ENCODE measurements at regions not wholly inside any gene's neighbourhood (a gene's known extent, or its start where the extent isn't known, plus 50 kb on each side); places are given as distances from the start of the nearest gene placed in this dataset.
"Not testable (repeated sequence)": the region's sequence is repeated elsewhere in the genome, so short reads cannot be mapped to it uniquely, and the experiment has no call there.

- DNase-seq (ENCODE audit: extremely low spot score, unreplicated experiment) = no peak
- no peak for TF ChIP-seq CTCF (conservative IDR thresholded peaks at IDR 0.05)
- Mint-ChIP-seq H3K27me3 (peaks cover 7% of the 10 kb centered on the region), H3K36me3 (no peaks in the 10 kb centered on the region), H3K27ac (no peak overlapping the region), H3K4me1 (ENCODE audit: unreplicated experiment) (peaks cover 27% of the 10 kb centered on the region), H3K4me3 (no peak overlapping the region), H3K9me3 (no peaks in the 10 kb centered on the region)
These were observed 315.6 kb upstream of the IL12A start for GRCh38 chr3:159672728-159673688.

DNA sequence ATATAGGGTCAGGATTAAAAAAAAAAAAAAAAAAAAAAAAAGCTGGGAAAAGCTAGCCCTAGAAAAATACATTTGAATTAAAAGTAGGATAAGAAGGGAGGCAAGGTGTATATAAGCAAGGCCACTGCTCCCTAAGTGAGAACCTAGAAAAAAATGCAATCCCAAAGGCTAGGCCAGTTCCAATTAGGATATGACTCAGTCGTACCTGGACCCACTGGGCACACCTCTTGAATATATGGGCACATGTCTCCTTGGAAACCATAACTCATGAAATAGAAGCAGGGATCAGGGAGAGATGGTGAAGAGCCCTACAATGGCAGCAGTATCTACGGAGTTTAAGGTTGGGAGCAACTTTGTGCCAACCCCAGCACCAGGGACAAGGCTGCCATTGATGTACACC is 314.1 kb upstream of the IL12A start:
- H3K36me3 Mint-ChIP-seq = no peaks in the 10 kb centered on the region
- peaks cover 19% of the 10 kb centered on the region for H3K4me1 Mint-ChIP-seq (ENCODE audit: unreplicated experiment)
- no peak for DNase-seq (ENCODE audit: extremely low spot score, unreplicated experiment)
- H3K27me3 Mint-ChIP-seq = peaks cover 7% of the 10 kb centered on the region
- H3K9me3 Mint-ChIP-seq = no peaks in the 10 kb centered on the region
- no peak for TF ChIP-seq CTCF (conservative IDR thresholded peaks at IDR 0.05)
- H3K27ac Mint-ChIP-seq = no peak overlapping the region
- no peak overlapping the region for H3K4me3 Mint-ChIP-seq

- no peaks in the 10 kb centered on the region for H3K9me3 Mint-ChIP-seq
These were observed 313.4 kb upstream of the IL12A start for GRCh38 chr3:159675285-159675684.

GRCh38 chr3:159679900-159680299 is 308.7 kb upstream of the IL12A start:
- Mint-ChIP-seq H3K4me3 (no peak overlapping the region), H3K27ac (no peak overlapping the region), H3K9me3 (no peaks in the 10 kb centered on the region), H3K27me3 (peaks cover 4% of the 10 kb centered on the region), H3K36me3 (no peaks in the 10 kb centered on the region), H3K4me1 (ENCODE audit: unreplicated experiment) (no peaks in the 10 kb centered on the region)
- TF ChIP-seq CTCF (conservative IDR thresholded peaks at IDR 0.05) = no peak
- no peak for DNase-seq (ENCODE audit: extremely low spot score, unreplicated experiment)

More at GRCh38 chr3:159675285-159675684, 313.4 kb upstream of the IL12A start:
- Mint-ChIP-seq H3K4me1 (ENCODE audit: unreplicated experiment) (peaks cover 12% of the 10 kb centered on the region), H3K27ac (no peak overlapping the region), H3K36me3 (no peaks in the 10 kb centered on the region), H3K27me3 (peaks cover 7% of the 10 kb centered on the region), H3K4me3 (no peak overlapping the region)
- TF ChIP-seq CTCF (conservative IDR thresholded peaks at IDR 0.05) = no peak
- DNase-seq (ENCODE audit: extremely low spot score, unreplicated experiment) = no peak

- H3K27me3 Mint-ChIP-seq; H3K27ac Mint-ChIP-seq; H3K4me3 Mint-ChIP-seq; DNase-seq (ENCODE audit: extremely low spot score, unreplicated experiment); H3K9me3 Mint-ChIP-seq; H3K36me3 Mint-ChIP-seq; H3K4me1 Mint-ChIP-seq (ENCODE audit: unreplicated experiment): not testable (repeated sequence)
These were observed 306.9 kb upstream of the IL12A start for GRCh38 chr3:159681717-159682116.

GRCh38 chr3:159685801-159686200 is 302.8 kb upstream of the IL12A start:
- no peaks in the 10 kb centered on the region for H3K9me3 Mint-ChIP-seq
- no peak for DNase-seq (ENCODE audit: extremely low spot score, unreplicated experiment)
- peaks cover 11% of the 10 kb centered on the region for H3K27me3 Mint-ChIP-seq
- no peaks in the 10 kb centered on the region for H3K4me1 Mint-ChIP-seq (ENCODE audit: unreplicated experiment)
- H3K36me3 Mint-ChIP-seq = no peaks in the 10 kb centered on the region
- no peak for TF ChIP-seq CTCF (conservative IDR thresholded peaks at IDR 0.05)
- H3K27ac Mint-ChIP-seq = no peak overlapping the region
- H3K4me3 Mint-ChIP-seq = no peak overlapping the region
